GM18907 (cell line): ENCODE measurements at regions not wholly inside any gene's neighbourhood (a gene's known extent, or its start where the extent isn't known, plus 50 kb on each side); places are given as distances from the start of the nearest gene placed in this dataset.

Experiments
- ATAC-seq: cut with Tn5 transposase; IDR thresholded peaks from one replicate; pipeline ENCODE4 v1.9.1; 2021; ENCODE audit warnings: mild to moderate bottlenecking, moderate library complexity; ENCODE audit not compliant: unreplicated experiment

- ATAC-seq: no peak
Measured at GRCh38 chr7:121575194-121575765, 179.2 kb upstream of the FAM3C start.

GRCh38 chr7:121574109-121574508 is 178.0 kb upstream of the FAM3C start:
- no peak for ATAC-seq

GRCh38 chr7:121572615-121573014 is 176.5 kb upstream of the FAM3C start:
- ATAC-seq: no peak

- ATAC-seq: no peak
Measured at GRCh38 chr7:121570365-121570764, 174.3 kb upstream of the FAM3C start.

GRCh38 chr7:121563177-121563576 is 167.1 kb upstream of the FAM3C start:
- no peak for ATAC-seq

DNA sequence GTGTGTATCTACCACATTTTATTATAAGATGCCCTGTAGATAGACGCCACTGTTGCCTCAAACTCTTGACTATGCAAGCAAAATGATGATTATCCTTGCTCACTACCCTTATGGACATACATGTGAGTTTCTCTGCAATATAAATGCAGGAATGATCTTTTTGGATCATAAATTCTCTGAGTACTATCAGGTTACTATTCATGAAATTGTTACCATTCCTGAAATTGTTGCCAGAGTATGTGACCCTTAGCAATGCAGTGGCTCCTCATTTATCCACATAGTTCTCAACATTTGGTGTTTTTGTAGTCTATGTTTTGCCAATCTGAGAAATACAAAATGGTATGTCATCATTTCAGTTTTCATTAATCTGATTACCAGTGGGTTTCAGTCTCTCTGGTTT is 166.2 kb upstream of the FAM3C start:
- ATAC-seq: no peak

DNA sequence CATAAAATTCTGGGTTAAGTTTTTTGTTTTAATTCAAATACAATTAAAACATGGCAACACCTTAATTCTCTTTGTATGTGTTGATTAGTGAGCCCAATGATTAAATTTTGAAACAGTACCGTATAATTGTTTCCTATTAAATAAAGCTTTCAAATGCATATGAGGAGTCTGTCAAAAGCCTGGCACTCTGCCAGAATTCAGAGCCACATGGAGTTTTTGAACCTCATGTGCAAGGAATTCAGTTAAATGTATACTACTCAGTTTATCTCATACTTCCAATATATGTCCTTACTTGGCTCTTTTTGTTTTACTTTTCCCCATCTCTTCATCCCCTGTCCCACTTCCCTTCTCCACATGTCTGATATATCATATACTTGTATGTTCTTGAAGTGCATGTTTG is 165.6 kb upstream of the FAM3C start:
- no peak for ATAC-seq

GRCh38 chr7:121560267-121560990 is 164.3 kb upstream of the FAM3C start:
- no peak for ATAC-seq

DNA sequence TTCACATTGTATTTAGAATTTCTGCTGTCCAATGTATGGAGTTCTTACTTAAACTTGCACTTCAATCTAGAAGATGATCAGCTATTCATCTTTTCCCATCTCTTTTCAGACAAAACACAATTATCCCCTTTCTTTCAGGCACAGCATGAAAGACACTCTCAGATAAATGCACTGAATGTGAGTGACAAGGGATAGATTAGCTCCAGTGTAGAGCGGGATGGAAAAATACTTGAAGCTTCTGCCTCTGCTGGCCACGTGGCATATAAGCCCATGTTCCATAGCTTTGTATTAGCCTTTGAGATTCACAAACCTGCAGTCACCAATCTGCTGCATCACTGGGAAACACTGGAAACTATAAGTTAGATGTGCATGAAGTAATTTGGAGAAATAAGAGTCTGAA is 162.2 kb upstream of the FAM3C start:
- no peak for ATAC-seq

GRCh38 chr7:121557034-121557892 is 161.2 kb upstream of the FAM3C start:
- ATAC-seq: no peak

GRCh38 chr7:121555558-121555957 is 159.4 kb upstream of the FAM3C start:
- no peak for ATAC-seq

DNA sequence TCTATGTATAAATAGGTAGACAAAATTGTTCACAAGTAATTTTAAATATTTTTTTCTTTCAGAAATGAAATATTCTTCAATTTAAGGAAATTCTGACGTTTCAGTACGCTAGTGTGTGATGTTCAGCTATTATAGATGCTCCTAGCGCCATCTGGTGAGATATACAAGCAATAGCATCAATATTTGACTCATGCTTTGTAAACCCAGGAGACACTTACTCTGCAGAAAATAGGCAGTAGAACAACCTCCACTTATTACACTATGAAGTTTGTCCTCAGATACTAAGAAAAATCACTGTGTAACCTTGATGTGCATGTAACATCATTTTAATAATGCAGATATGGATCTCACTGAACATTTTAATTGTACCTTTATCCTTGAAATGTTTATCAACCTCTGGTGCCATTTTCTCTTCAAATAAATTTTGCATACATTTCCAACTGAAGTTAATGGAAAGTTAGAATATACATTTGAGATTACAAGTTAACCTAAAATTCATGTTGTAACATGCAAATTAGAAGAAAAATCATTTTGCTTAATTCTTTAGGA is 151.5 kb upstream of the FAM3C start:
- peak; percentile 83 for ATAC-seq

- no peak for ATAC-seq
Measured at GRCh38 chr7:121546632-121547543, 150.8 kb upstream of the FAM3C start.

GRCh38 chr7:121545418-121545817 is 149.3 kb upstream of the FAM3C start:
- ATAC-seq: no peak

GRCh38 chr7:121544726-121545125 is 148.6 kb upstream of the FAM3C start:
- peak; percentile 69 for ATAC-seq

DNA sequence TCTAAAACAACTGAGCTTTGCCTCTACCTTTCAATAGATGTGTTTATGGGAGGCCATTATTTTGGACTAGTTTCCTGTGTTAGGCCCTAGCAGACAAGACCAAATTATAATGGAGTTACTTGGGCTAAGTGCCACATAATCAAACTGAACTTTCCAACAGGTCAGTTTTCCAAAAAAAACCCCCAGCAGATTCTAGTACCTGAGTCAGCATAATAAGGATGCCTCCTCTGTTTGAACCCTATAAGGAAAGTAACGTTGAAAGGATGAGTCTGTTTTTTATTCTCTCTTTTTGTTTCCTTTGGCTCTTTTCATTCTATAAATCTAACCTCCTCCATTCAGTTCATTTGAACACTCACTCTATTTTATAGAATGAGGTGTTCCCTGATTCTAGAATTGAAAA is 148.1 kb upstream of the FAM3C start:
- ATAC-seq: no peak

GRCh38 chr7:121541457-121541856 is 145.3 kb upstream of the FAM3C start:
- ATAC-seq: no peak

- ATAC-seq: no peak
Measured at GRCh38 chr7:121540138-121540537, 144.0 kb upstream of the FAM3C start.

GRCh38 chr7:121537031-121537430 is 140.9 kb upstream of the FAM3C start:
- no peak for ATAC-seq
